K562 (cell line): ENCODE measurements at regions not wholly inside any gene's neighbourhood (a gene's known extent, or its start where the extent isn't known, plus 50 kb on each side); places are given as distances from the start of the nearest gene placed in this dataset.

ENCODE experiments used
- ATAC-seq: fragments of 200-7000 bp; cut with Tn5 transposase; 3 replicates; pipeline ENCODE4 v1.9.1; 2020; ENCODE audit warnings: moderate library complexity
- BruUV-seq: library from RNA; stranded (reverse); fragments of 400-500 nt; replicated peaks from 2 replicates; lab custom pipeline; 2021; lab: Mats Ljungman, UMichigan
- CTCF ChIA-PET: fragments of 300-600 bp; formaldehyde crosslinking; extraction: SDS; loops from one replicate; lab custom pipeline; 2021; ENCODE audit warnings: low intra/inter-chr PET ratio; lab: Yijun Ruan, JAX
- POLR2A ChIA-PET: fragments of 300-600, 350-650 bp; sonication (Branson Sonifier 250); formaldehyde crosslinking; extraction: SDS; loops from one replicate; lab custom pipeline; 2021; ENCODE audit warnings: antibody characterized with exemption, inconsistent platforms; lab: Yijun Ruan, JAX
- DNase-seq, 4 experiments: peaks; one replicate each; pipeline versions ENCODE4 v3.0.0 to v3.0.0-alpha.2; 2011 to 2018; ENCODE audit warnings: low spot score in 3 of 4, mixed read lengths in 3 of 4; ENCODE audit errors: extremely low read depth in 1 of 4
- FAIRE-seq: peaks from 2 replicates; lab custom pipeline; 2011; peaks lifted over from hg19 to GRCh38; lab: Jason Lieb, UNC
- H2AFZ ChIP-seq: 2 replicates; pipeline ENCODE4 v1.6.0; 2011; ENCODE audit warnings: low read depth, low read length, control low read depth, inconsistent platforms
- H3K27ac ChIP-seq: fragments of 200-600 bp; 3 replicates; pipeline ENCODE4 v1.8.0; 2011; ENCODE audit warnings: low read depth, mild to moderate bottlenecking, control low read depth, inconsistent platforms, low read length, moderate library complexity, mixed read lengths; ENCODE audit errors: extremely low read depth
- H3K27me3 ChIP-seq, 2 experiments: fragments of 300-600 bp in 1 of 2; 2 replicates in 1 of 2; 3 replicates in 1 of 2; pipeline versions ENCODE4 v1.6.0 to v1.8.0; 2011; ENCODE audit warnings: inconsistent platforms in 2 of 2, low read length in 2 of 2, mild to moderate bottlenecking in 1 of 2, mixed read lengths in 1 of 2, moderate library complexity in 1 of 2; ENCODE audit not compliant: control insufficient read depth in 2 of 2, insufficient read depth in 2 of 2
- H3K36me3 ChIP-seq: fragments of 300-600 bp; 3 replicates; pipeline ENCODE4 v1.8.0; 2011; ENCODE audit warnings: mild to moderate bottlenecking, low read length, inconsistent platforms; ENCODE audit not compliant: control insufficient read depth, insufficient read depth
- H3K4me1 ChIP-seq, 2 experiments: fragments of 200-600 bp in 1 of 2; replicated peaks in 1 of 2; 2 replicates in 1 of 2; 3 replicates in 1 of 2; pipeline versions ENCODE4 v1.5.1 to v1.8.0; 2011; ENCODE audit warnings: inconsistent platforms in 2 of 2, low read length in 2 of 2, mild to moderate bottlenecking in 1 of 2, mixed read lengths in 1 of 2, moderate library complexity in 1 of 2; ENCODE audit not compliant: control insufficient read depth in 2 of 2, insufficient read depth in 2 of 2
- H3K4me2 ChIP-seq: 2 replicates; pipeline ENCODE4 v1.6.1; 2011; ENCODE audit warnings: low read length, control low read depth, inconsistent platforms, mixed read lengths; ENCODE audit not compliant: insufficient read depth
- H3K4me3 ChIP-seq: fragments of 200-600 bp; sonication (generic), shearing (Covaris generic); 2 replicates; pipeline ENCODE4 v1.5.1; 2016; ENCODE audit warnings: control low read depth, inconsistent platforms
- H3K79me2 ChIP-seq: fragments of 200-600 bp; 3 replicates; pipeline ENCODE4 v1.8.0; 2011; ENCODE audit warnings: low read length, inconsistent platforms; ENCODE audit not compliant: control insufficient read depth, insufficient read depth
- H3K9ac ChIP-seq, 2 experiments: 2 replicates each; pipeline versions ENCODE4 v1.6.0 to v1.6.1; 2011; ENCODE audit warnings: low read depth in 2 of 2, low read length in 2 of 2, control low read depth in 1 of 2, inconsistent platforms in 1 of 2, mild to moderate bottlenecking in 1 of 2, mixed read lengths in 1 of 2; ENCODE audit not compliant: insufficient read depth in 1 of 2
- H3K9me1 ChIP-seq: one replicate; pipeline ENCODE4 v1.6.0; 2011; ENCODE audit warnings: inconsistent platforms, mild to moderate bottlenecking, low read length, moderate library complexity; ENCODE audit not compliant: control insufficient read depth, insufficient read depth
- H3K9me3 ChIP-seq: replicated peaks from 2 replicates; pipeline ENCODE4 v1.5.1; 2011; ENCODE audit warnings: low read depth, low read length, inconsistent platforms; ENCODE audit not compliant: control insufficient read depth, insufficient read depth
- H4K20me1 ChIP-seq: replicated peaks from 2 replicates; pipeline ENCODE4 v1.6.1; 2011; ENCODE audit warnings: low read length, inconsistent platforms, mixed read lengths; ENCODE audit not compliant: control insufficient read depth, insufficient read depth
- BHLHE40 ChIP-seq: IDR thresholded peaks from 2 replicates; pipeline ENCODE4 v1.6.1; 2011; ENCODE audit warnings: low read length, improper control_type of control experiment
- BRCA1 ChIP-seq, 2 experiments: fragments of 450-650 bp in 1 of 2; sonication (generic) in 1 of 2; formaldehyde crosslinking in 1 of 2; IDR thresholded peaks; 2 replicates each; pipeline versions ENCODE4 v1.5.0 to v1.6.1; 2017 to 2020; ENCODE audit warnings: mild to moderate bottlenecking in 1 of 2, missing genetic modification reagents in 1 of 2
- DACH1 ChIP-seq: fragments of 450-650 bp; IDR thresholded peaks from 2 replicates; pipeline ENCODE4 v1.6.1; 2018; ENCODE audit not compliant: partially characterized antibody
- GATA2 ChIP-seq: sonication (generic); formaldehyde crosslinking; IDR thresholded peaks from 2 replicates; pipeline ENCODE4 v1.4.0; 2020; ENCODE audit warnings: mild to moderate bottlenecking, missing genetic modification reagents
- SPI1 ChIP-seq: IDR thresholded peaks from 2 replicates; pipeline ENCODE4 v1.6.1; 2011; ENCODE audit warnings: low read depth, low read length, control low read depth, borderline replicate concordance
- SRSF3 ChIP-seq: fragments of 200-400 bp; formaldehyde crosslinking; IDR thresholded peaks from 2 replicates; pipeline ENCODE4 v1.6.1; 2016; ENCODE audit warnings: mild to moderate bottlenecking, low read length, moderate library complexity; ENCODE audit not compliant: insufficient read depth
- WGBS: fragments of 100-300 bp; shearing (Covaris generic); methylation state at CpG from one replicate; pipeline ENCODE4 v1.1.6; 2016; ENCODE audit warnings: low coverage, mixed read lengths; ENCODE audit not compliant: insufficient coverage; ENCODE audit errors: missing lambda C conversion rate; 5-methylcytosine and 5-hydroxymethylcytosine counted together
- in situ Hi-C: fragments of 300-500 bp; cut with MboI; formaldehyde crosslinking; loops from 4 replicates; pipeline ENCODE4 v1.15.0; 2018; ENCODE audit warnings: inconsistent platforms, mixed read lengths
- intact Hi-C: fragments of 100-400 bp; cut with micrococcal nuclease; formaldehyde crosslinking; loops from 2 replicates; pipeline ENCODE4 v1.14.2; 2022
- TF ChIP-seq, protein P1 (sequence below), 2 experiments: fragments of 450-650 bp in 1 of 2; IDR thresholded peaks; 2 replicates each; pipeline ENCODE4 v1.6.1; 2011 to 2017; ENCODE audit warnings: low read depth in 2 of 2, antibody characterized with exemption in 1 of 2, borderline replicate concordance in 1 of 2, low read length in 1 of 2, mild to moderate bottlenecking in 1 of 2, mixed read lengths in 1 of 2; ENCODE audit not compliant: control insufficient read depth in 1 of 2
- TF ChIP-seq, protein P2 (sequence below), 2 experiments: IDR thresholded peaks; 2 replicates each; pipeline ENCODE4 v1.6.1; 2011; ENCODE audit warnings: borderline replicate concordance in 1 of 2, control low read depth in 1 of 2, low read depth in 1 of 2, low read length in 1 of 2, mild to moderate bottlenecking in 1 of 2, mixed read lengths in 1 of 2, moderate library complexity in 1 of 2; ENCODE audit not compliant: insufficient read depth in 1 of 2, insufficient read length in 1 of 2, poor library complexity in 1 of 2, severe bottlenecking in 1 of 2; ENCODE audit errors: extremely low read depth in 1 of 2
- TF ChIP-seq, protein P3 (sequence below): sonication (generic); formaldehyde crosslinking; IDR thresholded peaks from 2 replicates; pipeline ENCODE4 v1.8.1; 2023; ENCODE audit warnings: mild to moderate bottlenecking, missing genetic modification reagents

DNA sequence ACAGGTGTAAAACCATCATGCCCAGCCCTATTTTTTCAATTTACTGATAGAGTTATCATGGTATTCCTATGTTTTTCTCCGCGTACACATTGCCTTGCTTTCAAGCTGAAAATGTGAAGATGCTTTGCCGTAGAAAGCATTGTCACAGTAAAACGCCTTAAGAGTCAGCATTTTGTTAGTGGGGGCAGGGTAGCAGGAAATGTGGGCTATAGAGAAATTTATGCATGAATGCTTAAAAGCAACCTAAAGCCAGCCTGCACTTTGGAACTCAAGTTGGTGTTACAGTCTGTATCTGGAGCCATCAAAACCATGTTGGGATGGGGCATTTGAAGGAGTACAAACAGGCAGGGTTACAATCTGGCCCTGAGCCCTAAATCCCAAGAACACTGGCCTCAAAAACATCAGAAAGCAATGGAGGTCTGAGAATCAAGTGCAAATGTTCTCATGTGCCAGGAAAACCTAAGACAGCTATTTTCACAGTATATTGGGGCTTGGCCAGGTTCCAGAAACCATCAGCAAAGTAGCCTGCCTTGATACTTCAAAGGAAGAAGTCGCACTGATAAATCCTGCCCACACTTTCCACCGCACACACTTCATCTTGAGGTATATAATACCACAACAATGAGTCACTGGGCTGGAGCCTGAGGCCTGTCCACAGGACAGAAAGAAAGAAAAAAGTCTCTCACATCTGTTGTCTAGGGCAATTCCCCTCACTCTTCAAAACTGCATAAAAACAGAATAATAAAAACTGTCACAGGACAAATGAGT, 313.8 kb downstream of the ENC1 start (continued):
- peak; percentile 36; the same call in 1 of the 2 replicates for TF ChIP-seq BHLHE40

DNA sequence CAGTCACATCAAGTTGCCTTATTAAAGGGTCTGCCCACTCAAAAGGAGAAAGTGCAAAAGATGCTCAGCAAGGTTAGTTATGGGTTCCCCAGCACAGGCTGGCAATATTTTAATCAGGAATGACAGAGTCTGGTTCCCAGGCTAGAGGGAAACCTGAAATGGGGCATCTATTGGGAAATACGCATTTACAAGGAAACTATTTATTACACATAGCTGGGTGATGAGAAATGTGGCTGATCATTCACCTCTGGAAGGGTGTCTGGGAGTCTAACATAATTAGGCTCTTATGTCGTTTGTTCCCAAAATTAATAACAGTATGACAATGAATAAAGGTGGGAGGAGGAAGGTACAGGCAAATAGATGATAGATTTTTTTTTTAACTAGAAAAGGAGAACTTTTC, 314.7 kb downstream of the ENC1 start:
- ChIA-PET CTCF (no interaction called here), POLR2A (no interaction called here)
- in situ Hi-C loops: no loop called here
- ATAC-seq (no peak), DNase-seq (no peak), FAIRE-seq (no peak)
- no peak for TF ChIP-seq BRCA1 (IDR thresholded peaks at IDR 0.05)
- TF ChIP-seq BRCA1 (CRISPR knock-in tag; IDR thresholded peaks at IDR 0.05): no peak
- TF ChIP-seq GATA2 (CRISPR knock-in tag): no peak
- TF ChIP-seq, protein P1, sequence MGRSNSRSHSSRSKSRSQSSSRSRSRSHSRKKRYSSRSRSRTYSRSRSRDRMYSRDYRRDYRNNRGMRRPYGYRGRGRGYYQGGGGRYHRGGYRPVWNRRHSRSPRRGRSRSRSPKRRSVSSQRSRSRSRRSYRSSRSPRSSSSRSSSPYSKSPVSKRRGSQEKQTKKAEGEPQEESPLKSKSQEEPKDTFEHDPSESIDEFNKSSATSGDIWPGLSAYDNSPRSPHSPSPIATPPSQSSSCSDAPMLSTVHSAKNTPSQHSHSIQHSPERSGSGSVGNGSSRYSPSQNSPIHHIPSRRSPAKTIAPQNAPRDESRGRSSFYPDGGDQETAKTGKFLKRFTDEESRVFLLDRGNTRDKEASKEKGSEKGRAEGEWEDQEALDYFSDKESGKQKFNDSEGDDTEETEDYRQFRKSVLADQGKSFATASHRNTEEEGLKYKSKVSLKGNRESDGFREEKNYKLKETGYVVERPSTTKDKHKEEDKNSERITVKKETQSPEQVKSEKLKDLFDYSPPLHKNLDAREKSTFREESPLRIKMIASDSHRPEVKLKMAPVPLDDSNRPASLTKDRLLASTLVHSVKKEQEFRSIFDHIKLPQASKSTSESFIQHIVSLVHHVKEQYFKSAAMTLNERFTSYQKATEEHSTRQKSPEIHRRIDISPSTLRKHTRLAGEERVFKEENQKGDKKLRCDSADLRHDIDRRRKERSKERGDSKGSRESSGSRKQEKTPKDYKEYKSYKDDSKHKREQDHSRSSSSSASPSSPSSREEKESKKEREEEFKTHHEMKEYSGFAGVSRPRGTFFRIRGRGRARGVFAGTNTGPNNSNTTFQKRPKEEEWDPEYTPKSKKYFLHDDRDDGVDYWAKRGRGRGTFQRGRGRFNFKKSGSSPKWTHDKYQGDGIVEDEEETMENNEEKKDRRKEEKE (IDR thresholded peaks at IDR 0.05; ENCODE audit: borderline replicate concordance in 1 of 2, control insufficient read depth in 1 of 2, low read depth in 2 of 2, low read length in 1 of 2): no peak
- no peak for TF ChIP-seq SRSF3
- TF ChIP-seq, protein P2, sequence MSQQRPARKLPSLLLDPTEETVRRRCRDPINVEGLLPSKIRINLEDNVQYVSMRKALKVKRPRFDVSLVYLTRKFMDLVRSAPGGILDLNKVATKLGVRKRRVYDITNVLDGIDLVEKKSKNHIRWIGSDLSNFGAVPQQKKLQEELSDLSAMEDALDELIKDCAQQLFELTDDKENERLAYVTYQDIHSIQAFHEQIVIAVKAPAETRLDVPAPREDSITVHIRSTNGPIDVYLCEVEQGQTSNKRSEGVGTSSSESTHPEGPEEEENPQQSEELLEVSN (IDR thresholded peaks at IDR 0.05; ENCODE audit: borderline replicate concordance in 1 of 2, extremely low read depth in 1 of 2, insufficient read depth in 1 of 2, insufficient read length in 1 of 2, low read depth in 1 of 2, low read length in 1 of 2, poor library complexity in 1 of 2, severe bottlenecking in 1 of 2): no peak
- no peak for TF ChIP-seq DACH1
- no peak for TF ChIP-seq SPI1
- TF ChIP-seq, protein P3, sequence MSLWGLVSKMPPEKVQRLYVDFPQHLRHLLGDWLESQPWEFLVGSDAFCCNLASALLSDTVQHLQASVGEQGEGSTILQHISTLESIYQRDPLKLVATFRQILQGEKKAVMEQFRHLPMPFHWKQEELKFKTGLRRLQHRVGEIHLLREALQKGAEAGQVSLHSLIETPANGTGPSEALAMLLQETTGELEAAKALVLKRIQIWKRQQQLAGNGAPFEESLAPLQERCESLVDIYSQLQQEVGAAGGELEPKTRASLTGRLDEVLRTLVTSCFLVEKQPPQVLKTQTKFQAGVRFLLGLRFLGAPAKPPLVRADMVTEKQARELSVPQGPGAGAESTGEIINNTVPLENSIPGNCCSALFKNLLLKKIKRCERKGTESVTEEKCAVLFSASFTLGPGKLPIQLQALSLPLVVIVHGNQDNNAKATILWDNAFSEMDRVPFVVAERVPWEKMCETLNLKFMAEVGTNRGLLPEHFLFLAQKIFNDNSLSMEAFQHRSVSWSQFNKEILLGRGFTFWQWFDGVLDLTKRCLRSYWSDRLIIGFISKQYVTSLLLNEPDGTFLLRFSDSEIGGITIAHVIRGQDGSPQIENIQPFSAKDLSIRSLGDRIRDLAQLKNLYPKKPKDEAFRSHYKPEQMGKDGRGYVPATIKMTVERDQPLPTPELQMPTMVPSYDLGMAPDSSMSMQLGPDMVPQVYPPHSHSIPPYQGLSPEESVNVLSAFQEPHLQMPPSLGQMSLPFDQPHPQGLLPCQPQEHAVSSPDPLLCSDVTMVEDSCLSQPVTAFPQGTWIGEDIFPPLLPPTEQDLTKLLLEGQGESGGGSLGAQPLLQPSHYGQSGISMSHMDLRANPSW (CRISPR knock-in tag): no peak
- H3K9me1 ChIP-seq: no peaks in the 10 kb centered on the region
- peaks cover 0 to 2% of the 10 kb centered on the region in 2 experiments; a peak in 1 of 5 replicates for H3K27me3 ChIP-seq
- H3K27ac ChIP-seq: no peak overlapping the region
- H2AFZ ChIP-seq: no peak overlapping the region
- BruUV-seq: no TSS peak
- H3K36me3 ChIP-seq: no peaks in the 10 kb centered on the region
- intact Hi-C loops: no loop called here
- H3K79me2 ChIP-seq: no peaks in the 10 kb centered on the region
- H3K9me3 ChIP-seq: no peaks in the 10 kb centered on the region
- WGBS: 5% methylated on average over 2 of the region's 2 CpGs
- no peak overlapping the region for H3K4me2 ChIP-seq
- no peak overlapping the region for H3K4me3 ChIP-seq
- no peaks in the 10 kb centered on the region; the same call in 1 of the 2 replicates for H4K20me1 ChIP-seq
- no peak overlapping the region for H3K9ac ChIP-seq
- no peaks in the 10 kb centered on the region; a peak in 1 of 5 replicates for H3K4me1 ChIP-seq
